ENCODE measurements at regions not wholly inside any gene's neighbourhood (a gene's known extent, or its start where the extent isn't known, plus 50 kb on each side); places are given as distances from the start of the nearest gene placed in this dataset.

GRCh38 chr2:128452024-128452411 lies 133.3 kb upstream of the HS6ST1 start:
- Mint-ChIP-seq H3K4me1 (no peaks in the 10 kb centered on the region), H3K9me3 (peaks cover 3% of the 10 kb centered on the region), H3K27ac (no peak overlapping the region), H3K27me3 (peaks cover 45% of the 10 kb centered on the region), H3K36me3 (no peaks in the 10 kb centered on the region), H3K4me3 (no peak overlapping the region)
- ATAC-seq: no peak

DNA sequence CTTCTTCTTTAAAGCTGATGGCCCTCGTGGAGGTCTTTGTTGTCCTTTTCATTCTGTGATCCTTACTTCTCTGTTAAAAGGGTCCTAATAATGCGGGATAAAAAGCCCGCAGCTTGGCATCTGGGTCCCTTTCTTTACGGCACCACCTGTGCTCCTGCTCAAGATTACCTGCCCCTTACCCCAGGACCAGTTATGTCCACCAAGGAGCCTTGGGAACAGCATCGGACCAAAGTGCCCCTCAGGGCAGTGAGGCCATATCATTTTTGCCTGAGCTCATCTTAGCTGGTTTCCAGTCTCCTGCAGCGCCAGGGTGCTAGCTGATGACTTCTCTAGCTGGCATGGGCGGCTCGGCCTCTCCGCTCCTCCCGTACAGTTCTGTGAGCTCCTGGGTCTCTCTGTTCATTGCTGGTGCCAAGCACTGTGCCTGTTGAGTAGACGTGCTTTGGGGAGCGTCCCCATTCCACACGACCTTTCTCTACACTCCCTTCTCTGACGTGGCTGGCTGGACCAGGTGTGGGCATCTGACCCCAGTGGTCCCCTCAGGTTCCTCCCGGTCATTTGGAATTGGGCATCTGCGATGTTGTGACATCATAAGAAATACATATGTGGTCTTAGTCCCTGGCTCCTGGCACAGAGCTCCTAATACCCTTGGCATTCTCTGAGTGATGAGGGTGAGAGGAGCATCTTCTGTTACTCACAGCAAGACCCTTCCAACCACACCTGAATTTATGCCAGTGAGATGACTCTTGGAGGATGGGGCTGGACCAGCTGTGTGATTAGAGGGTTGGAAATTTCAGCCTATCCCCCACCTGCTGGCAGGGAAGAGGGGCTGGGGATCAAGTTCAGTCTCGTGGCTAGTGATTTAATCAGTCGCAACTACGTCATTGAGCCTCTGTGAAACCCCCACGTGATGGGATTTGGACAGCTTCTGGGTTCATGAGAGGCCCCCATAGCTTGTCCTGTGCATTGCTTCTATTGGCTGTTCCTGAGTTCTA lies 134.2 kb upstream of the HS6ST1 start:
- Mint-ChIP-seq H3K27me3 (peaks cover 50% of the 10 kb centered on the region), H3K4me3 (no peak overlapping the region), H3K36me3 (no peaks in the 10 kb centered on the region), H3K4me1 (no peaks in the 10 kb centered on the region), H3K9me3 (peaks cover 3% of the 10 kb centered on the region), H3K27ac (no peak overlapping the region)
- ATAC-seq: no peak

GRCh38 chr2:128454980-128455720 lies 136.5 kb upstream of the HS6ST1 start:
- no peak for ATAC-seq

GRCh38 chr2:128455721-128456050 lies 137.0 kb upstream of the HS6ST1 start:
- no peak overlapping the region for H3K27ac Mint-ChIP-seq
- peaks cover 3% of the 10 kb centered on the region for H3K9me3 Mint-ChIP-seq
- peaks cover 61% of the 10 kb centered on the region for H3K27me3 Mint-ChIP-seq
- H3K36me3 Mint-ChIP-seq: no peaks in the 10 kb centered on the region
- no peaks in the 10 kb centered on the region for H3K4me1 Mint-ChIP-seq
- no peak for ATAC-seq
- H3K4me3 Mint-ChIP-seq: no peak overlapping the region

More at GRCh38 chr2:128454980-128455720, 136.5 kb upstream of the HS6ST1 start:
- no peaks in the 10 kb centered on the region for H3K4me1 Mint-ChIP-seq
- H3K27me3 Mint-ChIP-seq: peaks cover 61% of the 10 kb centered on the region
- H3K9me3 Mint-ChIP-seq: peaks cover 3% of the 10 kb centered on the region
- no peaks in the 10 kb centered on the region for H3K36me3 Mint-ChIP-seq
- H3K27ac Mint-ChIP-seq: no peak overlapping the region
- H3K4me3 Mint-ChIP-seq: no peak overlapping the region

GRCh38 chr2:128456281-128456680 lies 137.6 kb upstream of the HS6ST1 start:
- Mint-ChIP-seq H3K4me1 (no peaks in the 10 kb centered on the region), H3K27me3 (peaks cover 61% of the 10 kb centered on the region), H3K36me3 (peaks cover 5% of the 10 kb centered on the region), H3K4me3 (no peak overlapping the region), H3K9me3 (peaks cover 5% of the 10 kb centered on the region), H3K27ac (no peak overlapping the region)
- ATAC-seq: no peak

GRCh38 chr2:128457006-128457604 lies 138.4 kb upstream of the HS6ST1 start:
- Mint-ChIP-seq H3K4me1 (no peaks in the 10 kb centered on the region), H3K27me3 (peaks cover 55% of the 10 kb centered on the region), H3K4me3 (no peak overlapping the region), H3K27ac (no peak overlapping the region), H3K9me3 (peaks cover 9% of the 10 kb centered on the region), H3K36me3 (peaks cover 9% of the 10 kb centered on the region)
- no peak for ATAC-seq

DNA sequence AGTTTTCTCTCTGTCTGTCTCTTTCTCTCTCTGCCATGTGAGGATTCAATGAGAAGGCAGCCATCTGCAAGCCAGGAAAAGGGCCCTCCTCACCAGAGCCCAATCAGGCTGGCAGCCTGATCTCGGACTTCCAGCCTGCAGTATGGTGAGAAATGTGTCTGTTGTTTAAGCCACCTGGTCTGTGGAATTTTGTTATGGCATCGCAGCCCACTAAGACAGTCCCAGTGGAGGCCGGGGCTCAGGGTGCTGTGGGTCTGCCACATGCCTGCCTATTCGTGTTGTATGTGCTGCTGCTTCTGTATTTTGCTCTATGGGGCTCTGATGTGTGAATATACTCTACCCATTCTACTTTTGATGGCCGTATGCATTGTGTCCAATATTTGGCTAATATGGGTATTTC lies 139.0 kb upstream of the HS6ST1 start:
- Mint-ChIP-seq H3K4me1 (no peaks in the 10 kb centered on the region), H3K9me3 (peaks cover 7% of the 10 kb centered on the region), H3K27me3 (peaks cover 49% of the 10 kb centered on the region), H3K4me3 (no peak overlapping the region), H3K27ac (no peak overlapping the region), H3K36me3 (peaks cover 9% of the 10 kb centered on the region)
- ATAC-seq: no peak

GRCh38 chr2:128458505-128458904 lies 139.8 kb upstream of the HS6ST1 start:
- Mint-ChIP-seq H3K36me3 (peaks cover 9% of the 10 kb centered on the region), H3K27me3 (peaks cover 41% of the 10 kb centered on the region), H3K4me1 (no peaks in the 10 kb centered on the region), H3K27ac (no peak overlapping the region), H3K4me3 (no peak overlapping the region), H3K9me3 (peaks cover 7% of the 10 kb centered on the region)
- no peak for ATAC-seq

DNA sequence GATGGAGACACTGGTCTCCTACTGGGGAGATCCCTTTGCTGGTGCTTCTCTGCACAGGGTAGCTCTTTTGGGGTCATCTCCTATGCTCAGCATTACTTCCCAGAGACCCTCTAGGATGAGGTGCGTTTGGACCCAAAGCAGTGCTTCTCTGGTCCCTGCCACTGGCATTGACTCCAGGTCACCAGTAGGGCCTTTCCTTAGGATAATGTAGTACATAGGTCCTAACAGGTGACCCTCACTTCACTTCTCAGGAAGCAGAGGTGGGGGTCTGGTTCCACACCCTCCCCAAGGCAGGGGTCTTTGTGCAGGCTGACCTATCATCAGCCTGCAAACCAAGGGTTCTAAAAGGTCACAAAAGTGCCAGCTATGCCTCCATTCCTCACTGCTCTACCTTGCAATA lies 145.8 kb upstream of the HS6ST1 start:
- no peaks in the 10 kb centered on the region for H3K4me1 Mint-ChIP-seq
- H3K36me3 Mint-ChIP-seq: peaks cover 20% of the 10 kb centered on the region

GRCh38 chr2:128465246-128466170 lies 146.8 kb upstream of the HS6ST1 start:
- Mint-ChIP-seq H3K27ac (no peak overlapping the region), H3K36me3 (peaks cover 20% of the 10 kb centered on the region), H3K4me3 (no peak overlapping the region), H3K4me1 (no peaks in the 10 kb centered on the region), H3K9me3 (peaks cover 21% of the 10 kb centered on the region), H3K27me3 (no peaks in the 10 kb centered on the region)
- ATAC-seq: no peak

More for the DNA sequence above, 145.8 kb upstream of the HS6ST1 start:
- Mint-ChIP-seq H3K9me3 (peaks cover 21% of the 10 kb centered on the region), H3K27ac (no peak overlapping the region), H3K27me3 (no peaks in the 10 kb centered on the region), H3K4me3 (no peak overlapping the region)
- no peak for ATAC-seq

- no peak for ATAC-seq
- H3K27me3 Mint-ChIP-seq: no peaks in the 10 kb centered on the region
- peaks cover 14% of the 10 kb centered on the region for H3K36me3 Mint-ChIP-seq
- peaks cover 18% of the 10 kb centered on the region for H3K9me3 Mint-ChIP-seq
- no peak overlapping the region for H3K27ac Mint-ChIP-seq
- no peak overlapping the region for H3K4me3 Mint-ChIP-seq
- no peaks in the 10 kb centered on the region for H3K4me1 Mint-ChIP-seq
These were observed 147.7 kb upstream of the HS6ST1 start for GRCh38 chr2:128466376-128466775.

GRCh38 chr2:128466776-128467175 lies 148.1 kb upstream of the HS6ST1 start:
- H3K27me3 Mint-ChIP-seq: no peaks in the 10 kb centered on the region
- H3K4me3 Mint-ChIP-seq: no peak overlapping the region
- peaks cover 11% of the 10 kb centered on the region for H3K36me3 Mint-ChIP-seq
- no peak overlapping the region for H3K27ac Mint-ChIP-seq
- peaks cover 16% of the 10 kb centered on the region for H3K9me3 Mint-ChIP-seq
- no peak for ATAC-seq
- no peaks in the 10 kb centered on the region for H3K4me1 Mint-ChIP-seq

DNA sequence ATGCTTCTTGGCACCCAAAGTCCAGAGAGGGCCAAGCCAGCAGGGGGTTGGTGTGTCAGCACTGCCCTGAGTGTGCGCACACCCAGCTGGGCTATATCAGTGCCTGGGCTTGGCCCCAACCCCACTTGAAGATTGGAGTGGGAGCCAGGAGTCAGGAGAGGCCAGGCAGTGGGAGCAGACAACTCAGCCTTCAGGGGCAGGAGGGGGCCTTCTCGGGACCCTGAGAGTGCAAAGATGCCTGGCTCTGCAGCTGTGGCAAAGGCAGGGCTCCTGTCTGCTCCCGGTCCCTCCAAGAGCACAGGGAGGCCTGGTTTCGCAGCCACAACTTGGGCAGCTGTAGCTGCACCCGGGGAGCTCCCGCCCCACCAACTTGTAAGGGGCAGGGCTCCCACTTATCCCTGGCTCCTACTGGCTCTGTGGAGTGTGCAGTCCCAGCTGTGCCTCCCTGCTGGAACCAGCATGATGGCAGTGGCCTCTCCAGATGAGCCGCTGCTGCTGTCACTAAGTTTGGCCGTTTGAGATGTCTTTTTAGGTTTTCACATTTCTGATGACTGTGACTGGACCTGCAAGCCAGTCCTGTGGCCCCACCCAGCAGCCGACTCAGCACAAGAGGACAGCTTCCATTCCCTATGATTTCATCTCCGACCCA lies 148.8 kb upstream of the HS6ST1 start:
- H3K9me3 Mint-ChIP-seq: peaks cover 15% of the 10 kb centered on the region
- H3K4me3 Mint-ChIP-seq: no peak overlapping the region
- no peak overlapping the region for H3K27ac Mint-ChIP-seq
- peaks cover 11% of the 10 kb centered on the region for H3K36me3 Mint-ChIP-seq
- no peak for ATAC-seq
- H3K4me1 Mint-ChIP-seq: peaks cover 1% of the 10 kb centered on the region
- H3K27me3 Mint-ChIP-seq: peaks cover 6% of the 10 kb centered on the region

- peaks cover 15% of the 10 kb centered on the region for H3K9me3 Mint-ChIP-seq
- H3K4me3 Mint-ChIP-seq: no peak overlapping the region
- peaks cover 11% of the 10 kb centered on the region for H3K36me3 Mint-ChIP-seq
- no peak overlapping the region for H3K27ac Mint-ChIP-seq
- peaks cover 10% of the 10 kb centered on the region for H3K4me1 Mint-ChIP-seq
- ATAC-seq: no peak
- H3K27me3 Mint-ChIP-seq: peaks cover 15% of the 10 kb centered on the region
These were observed 149.7 kb upstream of the HS6ST1 start for GRCh38 chr2:128468186-128468920.

All from stimulated activated memory B cell treated with anti-CD40 and anti-IgM and Interleukin-4, amounts not matched to agents 10 μg/mL and 1 μg/mL and 100 μg/mL, for 72 hours (primary cell).